HEK293 (cell line): ENCODE measurements at regions not wholly inside any gene's neighbourhood (a gene's known extent, or its start where the extent isn't known, plus 50 kb on each side); places are given as distances from the start of the nearest gene placed in this dataset.

ENCODE experiments used
- CTCF ChIA-PET: fragments of 350-600 bp; formaldehyde crosslinking; extraction: SDS; loops from one replicate; lab custom pipeline; 2021; ENCODE audit warnings: antibody characterized with exemption; lab: Yijun Ruan, JAX
- POLR2A ChIA-PET: fragments of 300-600 bp; formaldehyde crosslinking; extraction: SDS; loops from one replicate; lab custom pipeline; 2020; ENCODE audit warnings: antibody characterized with exemption, inconsistent platforms; lab: Yijun Ruan, JAX
- H3K27ac ChIP-seq: fragments of 200-500 bp; sonication (Bioruptor generic); 2 replicates; pipeline ENCODE4 v1.5.1; 2014; ENCODE audit warnings: low read depth, low read length, control low read depth, inconsistent platforms; ENCODE audit errors: extremely low read depth
- H3K36me3 ChIP-seq, 2 experiments: fragments of 200-500 bp in 1 of 2; sonication (Bioruptor generic) in 1 of 2; 1 replicate in 1 of 2; 2 replicates in 1 of 2; pipeline ENCODE4 v1.5.1; 2014 to 2017; ENCODE audit warnings: inconsistent platforms in 2 of 2, low read length in 2 of 2; ENCODE audit not compliant: control insufficient read depth in 2 of 2, insufficient read depth in 1 of 2
- H3K4me1 ChIP-seq: fragments of 200-500 bp; sonication (Bioruptor generic); 2 replicates; pipeline ENCODE4 v1.5.1; 2014; ENCODE audit warnings: mild to moderate bottlenecking, low read length, inconsistent platforms; ENCODE audit not compliant: control insufficient read depth, insufficient read depth
- H3K4me3 ChIP-seq: 2 replicates; pipeline ENCODE4 v1.5.1; 2011; ENCODE audit warnings: low read depth, mild to moderate bottlenecking, control low read depth, low read length, moderate library complexity
- H3K9me3 ChIP-seq: fragments of 200-500 bp; sonication (Bioruptor generic); 2 replicates; pipeline ENCODE4 v1.5.1; 2014; ENCODE audit warnings: low read depth, low read length, inconsistent platforms; ENCODE audit not compliant: control insufficient read depth, insufficient read depth
- HIC1 ChIP-seq: fragments of 450-650 bp; formaldehyde crosslinking; IDR thresholded peaks from 2 replicates; pipeline ENCODE4 v1.5.1; 2016; ENCODE audit warnings: missing biosample characterization, missing genetic modification characterization
- IKZF3 ChIP-seq: fragments of 450-650 bp; IDR thresholded peaks from 2 replicates; pipeline ENCODE4 v1.5.0; 2018; ENCODE audit warnings: missing biosample characterization, mild to moderate bottlenecking, missing genetic modification characterization, moderate library complexity
- KLF17 ChIP-seq: fragments of 450-650 bp; formaldehyde crosslinking; IDR thresholded peaks from 2 replicates; pipeline ENCODE4 v1.5.1; 2016; ENCODE audit warnings: missing biosample characterization, missing genetic modification characterization
- PRDM6 ChIP-seq: fragments of 450-650 bp; formaldehyde crosslinking; IDR thresholded peaks from 2 replicates; pipeline ENCODE4 v1.5.1; 2017; ENCODE audit warnings: missing biosample characterization, missing genetic modification characterization
- SP2 ChIP-seq: fragments of 450-650 bp; formaldehyde crosslinking; IDR thresholded peaks from 2 replicates; pipeline ENCODE4 v1.5.1; 2016; ENCODE audit warnings: missing biosample characterization, missing genetic modification characterization
- ZBTB44 ChIP-seq: fragments of 450-650 bp; IDR thresholded peaks from 2 replicates; pipeline ENCODE4 v1.5.1; 2018; ENCODE audit warnings: missing biosample characterization, mild to moderate bottlenecking, missing genetic modification characterization
- ZBTB7A ChIP-seq: fragments of 450-650 bp; formaldehyde crosslinking; IDR thresholded peaks from 2 replicates; pipeline ENCODE4 v1.5.1; 2016; ENCODE audit warnings: low read depth, missing biosample characterization, missing genetic modification characterization
- ZBTB8A ChIP-seq: fragments of 450-650 bp; formaldehyde crosslinking; IDR thresholded peaks from 2 replicates; pipeline ENCODE4 v1.5.1; 2016; ENCODE audit warnings: missing biosample characterization, missing genetic modification characterization
- ZNF169 ChIP-seq: fragments of 450-650 bp; formaldehyde crosslinking; IDR thresholded peaks from 2 replicates; pipeline ENCODE4 v1.5.1; 2016; ENCODE audit warnings: missing biosample characterization, missing genetic modification characterization
- ZNF248 ChIP-seq: fragments of 450-650 bp; formaldehyde crosslinking; IDR thresholded peaks from 2 replicates; pipeline ENCODE4 v1.5.1; 2017; ENCODE audit warnings: missing biosample characterization, missing genetic modification characterization
- ZNF350 ChIP-seq: fragments of 450-650 bp; formaldehyde crosslinking; IDR thresholded peaks from 2 replicates; pipeline ENCODE4 v1.5.0; 2017; ENCODE audit warnings: missing biosample characterization, mild to moderate bottlenecking, missing genetic modification characterization
- ZNF423 ChIP-seq: fragments of 450-650 bp; formaldehyde crosslinking; IDR thresholded peaks from 2 replicates; pipeline ENCODE4 v1.5.1; 2016; ENCODE audit warnings: missing biosample characterization, missing genetic modification characterization
- ZNF426 ChIP-seq: fragments of 450-650 bp; formaldehyde crosslinking; IDR thresholded peaks from 2 replicates; pipeline ENCODE4 v1.5.1; 2017; ENCODE audit warnings: missing biosample characterization, missing genetic modification characterization, mild to moderate bottlenecking, inconsistent platforms, moderate library complexity
- ZNF513 ChIP-seq: fragments of 450-650 bp; IDR thresholded peaks from 2 replicates; pipeline ENCODE4 v1.5.1; 2018; ENCODE audit warnings: missing biosample characterization, missing genetic modification characterization
- ZNF530 ChIP-seq: fragments of 450-650 bp; formaldehyde crosslinking; IDR thresholded peaks from 2 replicates; pipeline ENCODE4 v1.5.1; 2016; ENCODE audit warnings: low read depth, missing biosample characterization, missing genetic modification characterization
- ZNF548 ChIP-seq: fragments of 450-650 bp; formaldehyde crosslinking; IDR thresholded peaks from 2 replicates; pipeline ENCODE4 v1.5.1; 2016; ENCODE audit warnings: missing biosample characterization, missing genetic modification characterization
- ZNF600 ChIP-seq: fragments of 450-650 bp; formaldehyde crosslinking; IDR thresholded peaks from 2 replicates; pipeline ENCODE4 v1.5.1; 2016; ENCODE audit warnings: missing biosample characterization, missing genetic modification characterization
- ZNF623 ChIP-seq: fragments of 450-650 bp; formaldehyde crosslinking; IDR thresholded peaks from 2 replicates; pipeline ENCODE4 v1.5.1; 2016; ENCODE audit warnings: missing biosample characterization, missing genetic modification characterization
- ZNF626 ChIP-seq: fragments of 450-650 bp; sonication (Bioruptor Pico); formaldehyde crosslinking; IDR thresholded peaks from 2 replicates; pipeline ENCODE4 v1.5.1; 2018; ENCODE audit warnings: missing biosample characterization, missing genetic modification characterization, inconsistent platforms
- ZNF664 ChIP-seq: fragments of 450-650 bp; formaldehyde crosslinking; IDR thresholded peaks from 2 replicates; pipeline ENCODE4 v1.5.1; 2016; ENCODE audit warnings: missing biosample characterization, missing genetic modification characterization
- ZNF837 ChIP-seq: fragments of 450-650 bp; formaldehyde crosslinking; IDR thresholded peaks from 2 replicates; pipeline ENCODE4 v1.5.1; 2016; ENCODE audit warnings: missing biosample characterization, missing genetic modification characterization
- ZNF843 ChIP-seq: fragments of 450-650 bp; formaldehyde crosslinking; IDR thresholded peaks from 2 replicates; pipeline ENCODE4 v1.5.1; 2016; ENCODE audit warnings: missing biosample characterization, missing genetic modification characterization
- ZSCAN23 ChIP-seq: fragments of 450-650 bp; formaldehyde crosslinking; IDR thresholded peaks from 2 replicates; pipeline ENCODE4 v1.5.1; 2016; ENCODE audit warnings: missing biosample characterization, missing genetic modification characterization
- ZSCAN5A ChIP-seq: fragments of 450-650 bp; formaldehyde crosslinking; IDR thresholded peaks from 2 replicates; pipeline ENCODE4 v1.5.1; 2016; ENCODE audit warnings: missing biosample characterization, missing genetic modification characterization

- Histone ChIP-seq H3K4me3 (no peak overlapping the region; the same call in 1 of the 2 replicates), H3K36me3 (no peaks in the 10 kb centered on the region)
- ChIA-PET CTCF (interaction anchor here (0.5 to 2.2 kb wide), 5 partner anchors 20 to 158 kb away, joined by 3 to 9 read pairs (median 4); no protein-coding TSS in a partner anchor), POLR2A (no interaction called here)
- no peak for TF ChIP-seq ZNF350 (tag by site-specific recombination)
- no peak for TF ChIP-seq ZBTB7A (tag by site-specific recombination)
- TF ChIP-seq ZNF426 (tag by site-specific recombination) = no peak
- no peak for TF ChIP-seq ZNF843 (tag by site-specific recombination)
- TF ChIP-seq ZNF248 (tag by site-specific recombination) = no peak
- TF ChIP-seq ZNF623 = no peak
- no peak for TF ChIP-seq ZNF530 (tag by site-specific recombination)
- TF ChIP-seq ZSCAN5A (tag by site-specific recombination) = no peak
- no peak for TF ChIP-seq KLF17 (tag by site-specific recombination)
- no peak for TF ChIP-seq SP2 (tag by site-specific recombination)
- TF ChIP-seq ZBTB44 = no peak
- TF ChIP-seq ZNF626 (tag by site-specific recombination) = no peak
- no peak for TF ChIP-seq IKZF3 (tag by site-specific recombination)
- no peak for TF ChIP-seq ZNF664 (tag by site-specific recombination)
- TF ChIP-seq, all 188 proteins: peak for 0
- no peak overlapping the region for H3K27ac ChIP-seq
- no peaks in the 10 kb centered on the region for H3K9me3 ChIP-seq
- H3K4me1 ChIP-seq = no peaks in the 10 kb centered on the region
These were observed 143.8 kb downstream of the NECTIN1 start for GRCh38 chr11:119585043-119585781.

- H3K36me3 ChIP-seq = no peaks in the 10 kb centered on the region
- no peaks in the 10 kb centered on the region for H3K4me1 ChIP-seq
- ChIA-PET CTCF (interaction anchor here (0.5 to 2.2 kb wide), 6 partner anchors 11 to 79 kb away, joined by 3 to 9 read pairs (median 4); no protein-coding TSS in a partner anchor), POLR2A (interaction anchor here (0.8 kb wide), 1 partner anchor 145 kb away, joined by 3 read pairs; the partner anchor contains the start of gene NECTIN1)
- H3K27ac ChIP-seq = no peak overlapping the region; the same call in 1 of the 2 replicates
- peak overlapping the region; percentile 36 for H3K4me3 ChIP-seq
- no peaks in the 10 kb centered on the region for H3K9me3 ChIP-seq
- no peak for TF ChIP-seq ZNF623
- no peak for TF ChIP-seq ZNF169
- no peak for TF ChIP-seq HIC1 (tag by site-specific recombination)
- TF ChIP-seq ZNF548 = no peak
- no peak for TF ChIP-seq ZNF837
- TF ChIP-seq ZBTB8A (tag by site-specific recombination) = no peak
- TF ChIP-seq ZNF600 (tag by site-specific recombination) = peak; percentile 95
- no peak for TF ChIP-seq PRDM6
- TF ChIP-seq ZSCAN23 = no peak
- TF ChIP-seq ZNF513 (tag by site-specific recombination) = no peak
- TF ChIP-seq ZNF423 (tag by site-specific recombination) = no peak
These were observed 144.6 kb downstream of the NECTIN1 start for GRCh38 chr11:119584193-119585042.
